AG04450 (cell line): ENCODE measurements at regions not wholly inside any gene's neighbourhood (a gene's known extent, or its start where the extent isn't known, plus 50 kb on each side); places are given as distances from the start of the nearest gene placed in this dataset.

Experiments used
- CTCF ChIA-PET: fragments of 300-600, 350-600 bp; formaldehyde crosslinking; extraction: SDS; loops from one replicate; lab custom pipeline; 2022; ENCODE audit warnings: antibody characterized with exemption, inconsistent platforms; lab: Charles Lee
- POLR2A ChIA-PET: fragments of 350-600 bp; formaldehyde crosslinking; extraction: SDS; loops from one replicate; lab custom pipeline; 2021; ENCODE audit warnings: antibody characterized with exemption, inconsistent platforms; lab: Yijun Ruan, JAX
- DNase-seq: peaks from one replicate; pipeline ENCODE4 v3.0.0-alpha.2; 2011; ENCODE audit warnings: low read depth, low spot score
- H3K27ac ChIP-seq: one replicate; pipeline ENCODE4 v1.5.1; 2012; ENCODE audit warnings: low read depth, low read length, control low read depth
- H3K27me3 ChIP-seq: one replicate; pipeline ENCODE4 v1.6.0; 2012; ENCODE audit warnings: low read length; ENCODE audit not compliant: control insufficient read depth, insufficient read depth
- H3K4me3 ChIP-seq: 2 replicates; pipeline ENCODE4 v1.5.1; 2011; ENCODE audit warnings: mild to moderate bottlenecking, low read depth, low read length, control low read depth
- H3K9me3 ChIP-seq: 2 replicates; pipeline ENCODE4 v1.5.1; 2012; ENCODE audit warnings: low read length; ENCODE audit not compliant: control insufficient read depth, insufficient read depth
- TF ChIP-seq, protein P1 (sequence below): IDR thresholded peaks from 2 replicates; pipeline ENCODE4 v1.5.1; 2011; ENCODE audit warnings: low read depth, low read length, control low read depth, inconsistent platforms

DNA sequence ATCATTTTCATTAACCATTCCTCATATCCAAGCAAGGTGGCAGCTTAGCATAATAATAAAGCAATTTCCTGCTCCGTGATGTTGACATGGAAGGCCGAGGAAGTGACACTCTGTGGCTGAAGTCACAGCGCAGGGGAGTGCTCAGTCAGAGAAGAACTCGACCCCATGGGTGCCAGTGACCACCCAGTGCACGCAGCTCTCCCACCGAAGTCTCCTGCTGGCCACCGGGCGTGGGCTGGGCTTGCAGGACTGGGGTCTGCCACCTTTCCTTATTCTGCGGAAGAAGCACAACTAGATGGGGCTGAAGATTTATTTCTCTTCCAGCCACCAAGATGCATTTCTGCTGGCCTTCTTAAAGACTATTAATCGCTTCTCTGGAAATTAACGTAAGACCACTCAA is 132.1 kb upstream of the SPACA7 start:
- H3K4me3 ChIP-seq: no peak overlapping the region
- H3K27me3 ChIP-seq: no peaks in the 10 kb centered on the region
- ChIA-PET CTCF (interaction anchor here (0.6 kb wide), 1 partner anchor 560 kb away, joined by 3 read pairs; no protein-coding TSS in a partner anchor), POLR2A (no interaction called here)
- DNase-seq: no peak
- H3K27ac ChIP-seq: no peak overlapping the region
- TF ChIP-seq, protein P1, sequence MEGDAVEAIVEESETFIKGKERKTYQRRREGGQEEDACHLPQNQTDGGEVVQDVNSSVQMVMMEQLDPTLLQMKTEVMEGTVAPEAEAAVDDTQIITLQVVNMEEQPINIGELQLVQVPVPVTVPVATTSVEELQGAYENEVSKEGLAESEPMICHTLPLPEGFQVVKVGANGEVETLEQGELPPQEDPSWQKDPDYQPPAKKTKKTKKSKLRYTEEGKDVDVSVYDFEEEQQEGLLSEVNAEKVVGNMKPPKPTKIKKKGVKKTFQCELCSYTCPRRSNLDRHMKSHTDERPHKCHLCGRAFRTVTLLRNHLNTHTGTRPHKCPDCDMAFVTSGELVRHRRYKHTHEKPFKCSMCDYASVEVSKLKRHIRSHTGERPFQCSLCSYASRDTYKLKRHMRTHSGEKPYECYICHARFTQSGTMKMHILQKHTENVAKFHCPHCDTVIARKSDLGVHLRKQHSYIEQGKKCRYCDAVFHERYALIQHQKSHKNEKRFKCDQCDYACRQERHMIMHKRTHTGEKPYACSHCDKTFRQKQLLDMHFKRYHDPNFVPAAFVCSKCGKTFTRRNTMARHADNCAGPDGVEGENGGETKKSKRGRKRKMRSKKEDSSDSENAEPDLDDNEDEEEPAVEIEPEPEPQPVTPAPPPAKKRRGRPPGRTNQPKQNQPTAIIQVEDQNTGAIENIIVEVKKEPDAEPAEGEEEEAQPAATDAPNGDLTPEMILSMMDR: no peak
- peaks cover 62% of the 10 kb centered on the region for H3K9me3 ChIP-seq

DNA sequence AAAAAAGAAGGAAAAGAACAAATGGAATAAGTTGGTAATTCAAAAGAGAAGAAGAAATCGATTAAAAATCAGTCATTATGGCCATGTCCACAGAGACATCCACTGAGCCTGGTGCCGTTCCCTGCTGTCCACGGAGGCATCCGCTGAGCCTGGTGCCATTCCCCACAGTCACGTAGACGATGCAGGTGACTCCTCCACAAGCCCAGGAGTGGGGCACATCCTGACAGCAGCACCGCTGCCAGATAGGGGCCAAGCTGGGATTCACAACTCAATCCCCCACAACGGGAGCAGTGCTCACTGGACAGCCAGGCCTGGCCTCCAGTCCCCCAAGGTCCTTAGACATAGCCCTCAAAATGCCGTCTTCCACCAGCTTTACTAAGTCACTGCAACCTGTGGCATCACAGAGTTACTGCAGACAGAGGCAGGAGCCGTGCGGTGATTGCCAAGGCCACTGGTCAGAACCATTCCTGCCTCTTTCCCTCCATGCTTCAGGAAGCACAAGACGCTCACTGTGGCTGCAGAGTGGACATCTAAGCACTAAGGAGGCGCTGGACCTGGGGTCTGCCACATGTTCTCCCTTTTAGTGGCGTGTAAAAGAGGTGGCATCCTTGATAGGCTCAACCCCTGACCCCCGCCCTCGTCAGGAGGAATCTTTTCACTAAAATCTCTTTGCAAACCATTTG is 131.5 kb upstream of the SPACA7 start:
- Histone ChIP-seq H3K9me3 (peaks cover 66% of the 10 kb centered on the region), H3K27me3 (no peaks in the 10 kb centered on the region), H3K27ac (no peak overlapping the region), H3K4me3 (no peak overlapping the region)
- TF ChIP-seq, protein P1: no peak
- POLR2A ChIA-PET: no interaction called here
- CTCF ChIA-PET: no interaction called here
- DNase-seq: no peak

DNA sequence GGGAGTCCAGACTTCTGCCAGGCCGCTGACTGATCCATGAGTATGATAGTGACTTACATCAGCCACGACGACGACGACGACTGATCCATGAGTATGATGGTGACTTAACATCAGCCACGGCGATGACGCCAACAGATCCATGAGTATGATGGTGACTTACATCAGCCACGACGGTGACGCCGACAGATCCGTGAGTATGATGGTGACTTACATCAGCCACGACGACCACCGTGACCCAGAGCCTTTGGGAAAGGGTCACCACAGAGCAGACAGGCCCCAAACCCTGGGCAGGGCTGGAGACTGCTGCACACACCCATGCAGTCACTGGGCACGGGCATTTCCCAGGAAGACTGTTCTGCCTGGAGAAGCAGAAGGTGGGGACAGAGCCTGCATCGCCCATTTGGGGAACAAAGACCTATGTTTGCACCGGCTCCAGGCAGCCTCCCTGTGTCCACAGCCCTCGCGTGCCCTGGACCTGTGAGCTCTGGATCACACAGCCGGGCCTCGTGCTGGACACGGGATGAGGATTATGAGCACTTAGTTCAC is 130.9 kb upstream of the SPACA7 start:
- TF ChIP-seq, protein P1: no peak
- Histone ChIP-seq H3K27ac (no peak overlapping the region), H3K4me3 (no peak overlapping the region), H3K9me3 (peaks cover 70% of the 10 kb centered on the region), H3K27me3 (no peaks in the 10 kb centered on the region)
- DNase-seq: no peak
- ChIA-PET CTCF (no interaction called here), POLR2A (no interaction called here)

DNA sequence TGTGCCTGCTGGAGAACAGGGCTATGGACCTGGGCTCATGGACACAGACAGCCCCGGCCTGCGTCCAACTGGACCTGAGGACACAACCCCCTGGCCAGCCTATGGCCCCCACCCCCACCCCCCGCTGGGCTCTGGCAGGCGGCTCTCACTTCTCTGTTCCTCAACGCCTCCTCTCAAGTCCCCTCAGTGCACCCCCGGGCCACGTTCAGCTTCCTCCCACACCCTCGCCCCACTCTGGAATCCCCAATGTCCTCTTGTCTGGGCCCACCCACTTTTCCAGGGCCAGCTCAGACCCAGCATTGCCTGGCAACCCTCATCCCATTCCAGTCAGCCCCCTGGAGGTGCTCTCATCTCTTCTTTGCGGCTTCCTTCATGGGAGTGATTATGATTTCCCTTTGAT is 130.2 kb upstream of the SPACA7 start:
- CTCF ChIA-PET: no interaction called here
- no peaks in the 10 kb centered on the region for H3K27me3 ChIP-seq
- TF ChIP-seq, protein P1: no peak
- H3K4me3 ChIP-seq: no peak overlapping the region
- peaks cover 75% of the 10 kb centered on the region for H3K9me3 ChIP-seq
- POLR2A ChIA-PET: no interaction called here
- no peak for DNase-seq
- no peak overlapping the region for H3K27ac ChIP-seq

DNA sequence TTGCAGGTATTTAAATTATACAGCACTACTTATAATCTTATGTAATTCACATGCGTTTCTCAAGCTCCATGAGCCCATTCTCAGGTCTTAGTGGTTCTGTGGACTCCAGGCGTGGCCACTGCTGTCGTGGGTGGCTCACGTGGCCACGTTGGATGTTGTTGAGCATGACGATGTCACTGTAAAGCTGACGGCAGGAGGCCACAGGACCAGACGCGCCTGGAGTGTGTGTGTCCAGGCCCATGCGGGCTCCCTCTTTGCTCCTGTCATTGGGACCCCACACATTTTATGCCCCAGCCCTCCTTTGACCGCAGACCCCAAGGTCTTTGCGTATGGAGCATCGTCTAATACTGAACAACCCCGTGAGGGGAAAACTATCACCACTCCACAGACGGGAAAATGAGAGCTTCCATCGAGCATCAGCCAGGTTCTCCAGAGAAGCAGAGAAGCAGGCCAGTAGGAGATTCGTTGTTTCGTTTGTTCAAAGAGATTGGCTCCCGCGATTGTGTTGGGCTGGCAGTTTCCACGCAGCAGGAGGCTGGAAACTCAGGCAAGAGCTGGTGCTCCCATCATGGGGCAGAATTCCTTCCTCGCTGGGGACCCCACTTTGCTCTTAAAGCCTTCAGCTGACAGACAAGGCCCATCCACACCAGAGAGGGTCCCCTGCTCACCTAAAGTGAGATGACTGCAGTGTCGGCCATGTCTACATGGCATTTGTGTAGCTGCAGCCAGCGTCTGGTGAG is 129.3 kb upstream of the SPACA7 start:
- ChIA-PET POLR2A (no interaction called here), CTCF (no interaction called here)
- no peak overlapping the region for H3K27ac ChIP-seq
- H3K9me3 ChIP-seq: peaks cover 80% of the 10 kb centered on the region
- no peak for DNase-seq
- TF ChIP-seq, protein P1: no peak
- no peak overlapping the region for H3K4me3 ChIP-seq
- no peaks in the 10 kb centered on the region for H3K27me3 ChIP-seq
